GM18951 (cell line): ENCODE measurements at regions not wholly inside any gene's neighbourhood (a gene's known extent, or its start where the extent isn't known, plus 50 kb on each side); places are given as distances from the start of the nearest gene placed in this dataset.

Experiments used
- POLR2A ChIP-seq: IDR thresholded peaks from 4 replicates; pipeline ENCODE4 v1.6.1; 2011; ENCODE audit warnings: mild to moderate bottlenecking; ENCODE audit not compliant: insufficient read length, insufficient read depth; ENCODE audit errors: extremely low read depth
- in situ Hi-C: fragments of 300-500 bp; cut with MboI; formaldehyde crosslinking; loops from one replicate; pipeline ENCODE4 v1.12.0; 2022; ENCODE audit warnings: low sequenced_read_pairs, mixed read lengths, inconsistent platforms; ENCODE audit not compliant: unreplicated experiment

DNA sequence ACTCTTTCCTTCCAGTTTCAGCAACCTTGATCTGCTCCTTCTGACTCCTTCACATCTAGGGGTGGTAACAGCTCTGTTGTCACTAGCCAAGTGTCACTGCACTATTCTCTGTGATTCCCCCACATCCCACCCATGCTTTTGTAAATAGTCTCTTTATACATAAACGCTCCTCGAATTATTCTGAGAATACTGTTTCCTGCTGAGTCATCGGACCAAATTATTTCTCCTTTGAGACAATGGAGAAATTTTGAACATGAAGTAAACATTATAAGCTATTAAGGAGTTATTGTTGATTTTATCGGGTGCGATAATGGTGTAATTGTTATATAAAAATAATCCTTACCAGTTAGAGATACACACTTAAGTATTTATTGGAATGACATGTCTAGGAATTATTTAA lies 245.1 kb upstream of the RPS6KA3 start:
- TF ChIP-seq POLR2A: no peak
- in situ Hi-C loops: no loop called here

DNA sequence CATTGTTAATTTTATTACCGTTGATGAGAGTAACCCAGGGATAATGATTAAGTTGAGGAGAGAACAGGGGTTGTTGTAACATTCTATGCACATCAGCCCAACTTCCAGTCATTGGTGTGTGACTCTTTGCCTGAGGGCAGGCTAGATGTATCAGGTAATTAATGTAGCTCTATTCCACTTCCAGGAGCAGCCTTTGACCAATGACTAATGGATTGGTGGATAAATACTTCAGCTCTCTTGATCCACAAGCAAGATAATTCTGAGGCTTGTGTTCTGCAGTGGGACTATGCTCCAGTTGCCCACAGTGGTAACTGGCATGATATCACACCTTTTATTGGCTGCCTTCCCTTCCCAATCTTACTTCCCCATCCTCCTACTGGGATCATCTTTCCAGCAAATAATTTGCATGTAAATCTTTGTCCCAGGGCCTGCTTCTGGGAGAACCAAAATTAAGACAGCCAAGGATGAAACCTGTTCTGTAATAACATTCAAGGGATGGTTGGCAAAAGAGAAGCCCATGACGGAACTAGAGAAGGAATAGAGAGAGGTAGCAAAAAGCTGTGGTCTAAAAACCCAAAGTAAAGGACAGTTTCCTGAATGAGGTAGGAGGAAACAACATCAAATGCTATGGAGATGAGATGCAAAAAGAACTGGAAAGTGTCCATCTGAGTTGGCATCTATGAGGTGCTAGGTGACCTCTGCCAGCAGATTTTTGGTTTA lies 241.4 kb upstream of the RPS6KA3 start:
- TF ChIP-seq POLR2A: no peak
- in situ Hi-C loops: no loop called here

DNA sequence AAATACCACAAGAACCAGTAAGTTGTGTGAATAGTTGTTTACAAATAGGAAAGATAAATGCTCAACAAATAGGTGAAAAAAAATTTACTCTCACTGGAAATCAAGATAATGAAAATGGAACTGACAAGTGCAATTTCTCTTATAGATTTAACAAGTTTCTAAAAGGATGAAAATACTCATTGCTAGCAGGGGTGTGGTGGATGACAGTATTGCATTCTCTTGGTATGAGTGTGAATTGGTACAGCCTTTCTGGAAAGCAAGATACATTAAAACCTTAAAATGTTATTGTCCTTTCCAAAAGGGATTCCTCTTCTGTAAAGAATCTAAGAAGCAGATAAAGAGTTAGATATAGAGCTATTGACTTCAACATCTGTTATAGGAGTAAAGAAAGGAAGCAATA lies 240.0 kb upstream of the RPS6KA3 start:
- in situ Hi-C loops: no loop called here

GRCh38 chrX:20500949-20501348 lies 234.2 kb upstream of the RPS6KA3 start:
- TF ChIP-seq POLR2A: no peak
- in situ Hi-C loops: no loop called here

More for the DNA sequence above, 240.0 kb upstream of the RPS6KA3 start:
- no peak for TF ChIP-seq POLR2A

DNA sequence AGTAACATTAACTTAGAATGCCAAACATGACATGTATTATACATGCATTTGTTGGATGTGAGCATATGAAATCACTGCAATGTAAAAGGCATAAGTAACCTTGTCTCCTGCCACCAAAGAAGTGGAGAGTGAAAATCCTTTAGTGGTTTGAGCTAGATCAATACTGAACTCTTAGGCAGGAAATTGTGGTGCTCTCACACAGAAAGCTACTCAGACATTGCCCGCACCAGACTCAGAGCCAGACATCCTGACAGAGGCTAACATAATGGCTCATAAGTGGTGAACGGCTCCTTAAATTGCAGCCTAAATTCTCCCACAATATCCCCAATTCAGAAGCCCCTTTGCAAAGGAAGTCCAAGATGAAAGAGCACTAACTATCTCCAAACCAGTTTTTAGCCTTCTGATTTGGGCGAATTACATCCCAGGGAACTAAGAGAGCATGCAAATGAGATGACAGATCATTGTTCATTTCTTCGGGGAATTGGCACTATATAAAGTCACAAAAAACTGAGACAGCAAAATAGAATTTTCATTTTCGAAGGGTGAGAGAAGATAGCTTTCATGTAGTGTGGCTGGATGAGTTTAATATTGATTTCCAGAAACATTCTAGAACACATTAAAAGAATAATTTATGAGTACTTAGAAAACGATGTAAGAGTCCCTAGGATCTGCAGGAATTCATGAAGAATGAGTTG lies 233.6 kb upstream of the RPS6KA3 start:
- in situ Hi-C loops: no loop called here
- no peak for TF ChIP-seq POLR2A

- in situ Hi-C loops: no loop called here
- TF ChIP-seq POLR2A: no peak
Measured at GRCh38 chrX:20499763-20500162, 233.1 kb upstream of the RPS6KA3 start.

DNA sequence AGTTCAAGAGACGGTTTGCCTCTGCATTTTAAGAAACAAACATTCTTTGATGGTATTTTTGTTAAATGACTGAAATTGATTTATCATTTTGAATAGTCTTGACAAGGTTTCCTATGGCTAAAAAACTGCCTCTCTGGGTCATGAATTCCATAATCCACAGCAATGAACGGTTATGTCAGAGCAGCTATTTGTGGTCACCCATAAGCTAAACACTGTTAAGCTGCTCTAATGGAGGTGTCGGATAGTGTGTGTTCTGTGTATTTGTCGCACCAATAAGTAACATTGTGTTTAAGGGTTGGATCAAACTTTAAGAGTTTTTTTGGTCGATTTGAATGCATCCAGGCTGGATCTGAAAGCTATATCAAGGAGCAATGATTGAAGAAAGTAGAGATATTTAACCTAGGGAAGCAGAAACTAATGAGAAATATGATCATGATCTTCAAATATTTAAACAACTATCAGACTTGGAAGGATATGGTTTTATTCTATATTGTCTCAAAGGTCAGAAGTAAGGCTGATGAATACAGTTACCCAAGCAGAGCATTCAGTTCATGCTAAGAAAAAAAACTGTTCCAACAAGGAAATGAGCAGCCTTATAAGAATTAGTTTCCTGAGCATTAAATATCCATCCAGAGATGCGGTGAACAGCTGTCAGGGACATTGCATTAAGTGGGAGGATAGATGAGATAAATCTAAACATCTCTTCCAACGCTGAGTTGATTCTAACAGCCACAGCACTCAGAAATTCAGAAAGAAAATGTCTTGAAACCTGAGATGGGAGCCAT lies 232.3 kb upstream of the RPS6KA3 start:
- in situ Hi-C loops: no loop called here
- no peak for TF ChIP-seq POLR2A

DNA sequence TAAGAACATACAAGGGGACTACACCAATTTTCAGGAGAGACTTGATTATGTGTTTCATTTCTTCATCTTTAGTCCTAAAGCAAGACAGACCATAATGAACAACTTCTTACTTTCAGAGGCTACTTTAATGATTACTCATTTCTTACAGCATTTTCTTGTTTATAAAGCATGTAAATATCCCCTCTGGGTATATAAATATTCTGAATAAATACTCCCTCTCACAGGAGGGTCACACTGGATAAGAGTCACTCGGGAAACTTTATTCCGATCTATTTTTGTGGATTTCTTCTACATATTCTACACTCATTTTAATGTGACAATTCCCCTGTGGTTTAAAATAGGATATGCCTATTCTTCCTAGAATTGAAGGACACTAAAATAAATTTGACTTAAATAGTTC lies 228.9 kb upstream of the RPS6KA3 start:
- no peak for TF ChIP-seq POLR2A
- in situ Hi-C loops: no loop called here

DNA sequence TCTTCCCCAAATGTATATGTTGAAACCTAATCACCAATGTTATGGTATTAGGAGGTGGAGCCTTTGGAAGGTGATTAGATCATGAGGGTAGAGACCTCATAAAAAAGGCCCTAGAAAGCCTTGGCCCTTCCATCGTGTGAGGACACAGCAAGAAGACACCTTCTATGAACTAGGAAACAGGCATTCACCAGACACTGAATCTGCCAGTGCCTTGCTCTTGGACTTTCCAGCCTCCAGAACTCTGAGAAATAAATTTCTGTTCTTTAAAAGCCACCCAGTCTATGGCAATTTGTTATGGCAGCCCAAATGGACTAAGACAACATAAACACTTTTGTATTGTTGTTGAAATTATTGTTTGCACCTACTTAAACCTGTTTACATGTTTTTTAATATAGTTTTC lies 221.8 kb upstream of the RPS6KA3 start:
- no peak for TF ChIP-seq POLR2A
- in situ Hi-C loops: no loop called here

DNA sequence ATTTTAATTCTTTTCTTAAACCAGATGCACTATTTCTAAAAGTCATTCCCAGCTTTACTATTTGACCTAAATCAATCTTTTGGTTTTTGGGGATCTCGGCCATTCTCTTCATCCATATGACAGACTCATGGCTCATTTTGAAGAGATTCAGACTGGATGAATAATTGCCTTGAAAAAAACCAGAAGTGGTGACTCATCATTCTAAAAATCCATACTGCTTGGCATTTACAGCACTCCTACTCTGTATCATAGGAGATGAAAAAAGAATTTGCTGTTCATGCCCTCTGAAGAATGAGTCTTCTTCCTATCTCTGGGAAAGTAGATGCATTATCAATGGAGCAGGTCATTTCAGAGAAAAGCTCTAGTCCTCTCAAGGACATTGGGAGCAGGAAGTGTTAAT lies 220.5 kb upstream of the RPS6KA3 start:
- in situ Hi-C loops: no loop called here
- TF ChIP-seq POLR2A: no peak

- no peak for TF ChIP-seq POLR2A
- in situ Hi-C loops: no loop called here
Measured at GRCh38 chrX:20481632-20482031, 214.9 kb upstream of the RPS6KA3 start.

DNA sequence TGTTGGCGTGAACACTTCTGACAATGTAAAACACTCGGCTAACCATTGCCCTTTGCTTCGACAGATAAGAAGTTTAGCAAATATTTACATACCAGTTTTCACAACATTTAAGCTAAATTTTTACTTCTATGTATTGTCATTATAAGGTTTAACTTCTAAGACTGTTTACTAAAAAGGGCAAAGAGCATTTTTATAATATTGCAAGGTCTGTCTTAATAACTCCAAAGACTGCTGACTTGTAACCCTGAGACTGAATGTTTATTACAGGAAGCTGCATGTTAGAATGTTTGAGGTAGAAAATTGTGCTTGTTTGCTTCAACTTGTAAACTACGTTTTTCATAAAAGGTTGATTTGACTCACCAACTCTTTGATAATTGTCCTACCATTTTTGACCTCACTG lies 213.2 kb upstream of the RPS6KA3 start:
- in situ Hi-C loops: no loop called here
- no peak for TF ChIP-seq POLR2A

DNA sequence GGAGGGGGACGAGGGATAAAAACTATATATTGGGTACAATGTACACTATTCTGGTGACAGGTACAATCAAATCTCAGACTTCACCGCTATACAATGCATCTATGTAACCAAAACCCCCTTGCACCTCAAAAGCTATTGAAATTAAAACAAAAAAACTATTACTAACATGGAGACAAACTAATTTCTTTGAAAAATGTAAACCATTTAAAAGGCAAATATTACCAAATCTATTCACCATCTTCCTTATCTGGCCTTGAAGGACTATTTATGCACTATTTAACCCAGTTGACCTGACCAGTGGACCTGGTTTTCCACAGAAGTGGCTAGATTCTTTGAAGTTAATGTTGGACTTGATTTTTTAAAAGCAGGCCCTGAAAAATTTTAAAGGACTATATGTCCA lies 212.3 kb upstream of the RPS6KA3 start:
- in situ Hi-C loops: no loop called here
- no peak for TF ChIP-seq POLR2A
